ENCODE measurements at regions not wholly inside any gene's neighbourhood (a gene's known extent, or its start where the extent isn't known, plus 50 kb on each side); places are given as distances from the start of the nearest gene placed in this dataset.

- DNase-seq (ENCODE audit: low read depth in 2 of 2) = no peak
These were observed 439.6 kb downstream of the CDH8 start for GRCh38 chr16:61596655-61597054.

- no peak for DNase-seq (ENCODE audit: low read depth in 2 of 2)
These were observed 440.6 kb downstream of the CDH8 start for GRCh38 chr16:61595605-61596004.

GRCh38 chr16:61590577-61590976 lies 445.7 kb downstream of the CDH8 start:
- no peak for DNase-seq (ENCODE audit: low read depth in 2 of 2)

- DNase-seq (ENCODE audit: low read depth in 2 of 2) = no peak
These were observed 448.7 kb downstream of the CDH8 start for GRCh38 chr16:61587526-61587925.

- DNase-seq (ENCODE audit: low read depth in 2 of 2) = no peak
These were observed 454.7 kb downstream of the CDH8 start for GRCh38 chr16:61581417-61582046.

- no peak for DNase-seq (ENCODE audit: low read depth in 2 of 2)
These were observed 455.7 kb downstream of the CDH8 start for GRCh38 chr16:61580579-61580978.

GRCh38 chr16:61579195-61579594 lies 457.0 kb downstream of the CDH8 start:
- no peak for DNase-seq (ENCODE audit: low read depth in 2 of 2)

GRCh38 chr16:61576476-61576875 lies 459.8 kb downstream of the CDH8 start:
- DNase-seq (ENCODE audit: low read depth in 2 of 2) = no peak

GRCh38 chr16:61575617-61576016 lies 460.6 kb downstream of the CDH8 start:
- no peak for DNase-seq (ENCODE audit: low read depth in 2 of 2)

- DNase-seq (ENCODE audit: low read depth in 2 of 2) = no peak
These were observed 467.2 kb downstream of the CDH8 start for GRCh38 chr16:61569028-61569427.

- no peak for DNase-seq (ENCODE audit: low read depth in 2 of 2)
These were observed 471.5 kb downstream of the CDH8 start for GRCh38 chr16:61564716-61565115.

- DNase-seq (ENCODE audit: low read depth in 2 of 2) = no peak
These were observed 480.4 kb downstream of the CDH8 start for GRCh38 chr16:61555718-61556441.

GRCh38 chr16:61549327-61549726 lies 486.9 kb downstream of the CDH8 start:
- DNase-seq (ENCODE audit: low read depth in 2 of 2) = no peak

GRCh38 chr16:61547626-61548025 lies 488.6 kb downstream of the CDH8 start:
- no peak for DNase-seq (ENCODE audit: low read depth in 2 of 2)

GRCh38 chr16:61544165-61544564 lies 492.1 kb downstream of the CDH8 start:
- DNase-seq (ENCODE audit: low read depth in 2 of 2) = no peak

- no peak for DNase-seq (ENCODE audit: low read depth in 2 of 2)
These were observed 496.0 kb downstream of the CDH8 start for GRCh38 chr16:61540216-61540615.

- no peak for DNase-seq (ENCODE audit: low read depth in 2 of 2)
These were observed 505.5 kb downstream of the CDH8 start for GRCh38 chr16:61530697-61531096.

GRCh38 chr16:61500851-61501250 lies 535.4 kb downstream of the CDH8 start:
- no peak for DNase-seq (ENCODE audit: low read depth in 2 of 2)

GRCh38 chr16:61480250-61480649 lies 556.0 kb downstream of the CDH8 start:
- no peak for DNase-seq (ENCODE audit: low read depth in 2 of 2)

- no peak for DNase-seq (ENCODE audit: low read depth in 2 of 2)
These were observed 564.5 kb downstream of the CDH8 start for GRCh38 chr16:61471737-61472136.

GRCh38 chr16:61471023-61471422 lies 565.2 kb downstream of the CDH8 start:
- DNase-seq (ENCODE audit: low read depth in 2 of 2) = no peak

- no peak for DNase-seq (ENCODE audit: low read depth in 2 of 2)
These were observed 571.0 kb downstream of the CDH8 start for GRCh38 chr16:61465285-61465684.

GRCh38 chr16:61460020-61460419 lies 576.2 kb downstream of the CDH8 start:
- DNase-seq (ENCODE audit: low read depth in 2 of 2) = no peak

- no peak for DNase-seq (ENCODE audit: low read depth in 2 of 2)
These were observed 600.9 kb downstream of the CDH8 start for GRCh38 chr16:61435346-61435745.

Measured in stimulated activated CD4-positive, alpha-beta T cell treated with anti-CD3 and anti-CD28 coated beads, Interleukin-4, amount 100 ng/mL, for 48 hours (primary cell).